Islet of Langerhans (tissue), 1 donor: ENCODE measurements at regions not wholly inside any gene's neighbourhood (a gene's known extent, or its start where the extent isn't known, plus 50 kb on each side); places are given as distances from the start of the nearest gene placed in this dataset.
A peak's percentile ranks its signal among the peaks of the same experiment; 100 is the strongest.
"Not testable (repeated sequence)": the region's sequence is repeated elsewhere in the genome, so short reads cannot be mapped to it uniquely, and the experiment has no call there.

Experiments
- FAIRE-seq: peaks from one replicate; lab custom pipeline; 2011; peaks lifted over from hg19 to GRCh38; lab: Jason Lieb, UNC

DNA sequence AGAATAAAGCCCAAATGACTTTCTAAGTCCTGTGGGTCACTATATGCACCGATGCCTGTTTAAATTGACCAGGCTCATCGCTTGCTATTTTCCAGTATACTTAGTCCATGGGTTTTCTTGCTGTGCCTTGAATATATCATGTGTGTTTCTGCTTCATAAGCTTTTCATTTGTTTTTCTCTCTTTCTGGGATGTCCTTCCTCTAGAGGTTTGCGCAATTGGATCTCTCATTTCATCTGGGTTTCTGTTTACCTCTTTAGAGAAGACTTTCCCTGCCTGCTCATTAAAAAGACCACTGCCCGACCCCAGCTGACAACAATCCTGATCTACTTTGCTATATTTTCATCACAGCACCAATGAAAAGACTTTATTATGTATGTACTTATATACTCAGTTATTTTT, 150.9 kb upstream of the CYRIA start:
- FAIRE-seq: no peak

DNA sequence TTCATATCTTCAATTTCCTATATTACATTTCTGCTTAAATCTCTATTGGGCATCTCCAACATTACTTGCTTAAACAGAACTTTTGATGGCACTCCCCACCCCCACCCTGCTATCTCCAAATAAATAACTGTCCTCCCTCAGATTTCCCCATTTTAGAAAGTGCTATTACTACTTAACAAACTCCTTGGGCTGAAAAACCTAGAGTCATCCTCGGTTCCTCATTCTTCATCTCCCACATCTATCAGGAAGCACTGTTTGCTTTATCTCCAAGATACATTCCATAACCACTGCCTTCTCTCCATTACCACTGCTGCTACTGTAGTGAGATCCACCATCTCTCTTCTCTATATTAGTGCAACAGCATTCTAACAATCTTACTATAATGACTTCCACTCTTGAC, 150.4 kb upstream of the CYRIA start:
- FAIRE-seq: no peak

DNA sequence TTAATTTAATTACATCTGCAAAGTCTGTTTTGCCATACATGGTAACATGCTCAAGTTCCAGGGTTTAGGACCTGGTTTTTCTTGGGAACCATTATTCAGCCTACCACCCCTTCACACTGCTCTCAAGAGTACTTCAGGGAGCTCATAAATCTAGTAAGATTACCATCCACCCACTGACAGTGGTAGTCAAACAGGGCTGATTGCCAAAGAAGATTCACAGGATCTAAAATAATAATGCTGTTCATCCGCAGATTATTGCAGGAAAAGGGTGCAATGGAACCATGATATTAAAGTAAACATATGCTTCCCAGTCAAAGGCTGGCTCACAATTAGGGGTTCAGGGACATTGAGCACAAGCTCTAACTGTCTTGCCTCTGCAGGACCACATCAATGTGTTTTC, 148.0 kb upstream of the CYRIA start:
- FAIRE-seq: no peak

DNA sequence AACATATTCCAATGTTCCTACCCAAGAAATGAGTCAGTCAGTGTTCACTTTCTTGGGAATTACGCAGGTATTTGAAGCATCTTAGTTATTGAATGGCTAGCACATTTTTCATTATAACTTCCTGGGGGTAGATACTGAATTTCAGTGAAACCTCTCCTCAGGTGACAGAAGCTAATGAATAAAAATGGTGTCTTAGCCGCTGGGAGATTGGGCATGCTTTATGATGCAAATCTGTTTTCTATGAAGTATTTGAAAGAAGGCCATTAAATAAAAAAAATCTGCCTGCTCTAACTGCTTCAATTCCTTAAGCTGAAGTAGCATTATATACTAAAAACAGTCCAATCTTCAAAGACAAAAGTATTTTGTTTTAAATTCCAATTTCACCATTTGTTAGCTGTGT, 132.8 kb upstream of the CYRIA start:
- no peak for FAIRE-seq

DNA sequence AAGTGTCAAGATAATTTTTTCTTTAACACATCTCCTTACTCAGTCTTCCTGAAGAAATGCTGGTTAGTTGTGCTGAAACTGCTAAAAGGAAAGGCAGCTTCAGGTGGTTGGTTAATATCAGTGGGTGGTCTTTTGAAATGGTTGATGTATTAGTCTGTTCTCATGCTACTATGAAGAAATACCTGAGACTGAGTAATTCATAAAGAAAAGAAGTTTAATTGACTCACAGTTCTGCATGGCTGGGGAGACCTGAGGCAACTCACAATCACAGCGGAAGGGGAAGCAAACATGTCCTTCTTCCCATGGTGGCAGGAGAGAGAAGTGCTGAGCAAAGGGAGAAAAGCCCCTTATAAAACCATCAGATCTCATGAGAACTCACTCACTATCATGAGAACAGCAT, 125.9 kb upstream of the CYRIA start:
- FAIRE-seq: no peak

DNA sequence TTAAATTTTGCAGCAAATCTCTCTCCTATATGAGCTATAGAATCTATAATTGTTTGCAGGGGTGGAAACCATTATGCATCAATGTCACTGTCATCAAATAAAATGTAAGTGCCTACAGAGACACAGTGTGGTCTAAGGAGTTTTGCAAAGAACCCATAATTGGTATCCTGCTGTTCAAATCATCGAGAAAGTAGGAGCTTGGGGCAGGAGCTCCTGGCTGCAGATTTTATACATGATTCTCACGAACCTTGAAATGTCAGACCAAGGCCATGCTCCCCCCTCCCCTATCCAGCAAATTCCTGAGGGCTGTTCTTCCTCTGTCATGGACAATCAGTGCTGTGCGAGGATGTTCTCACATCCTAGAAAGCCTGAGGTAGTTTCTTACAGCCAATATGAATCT, 119.5 kb upstream of the CYRIA start:
- FAIRE-seq: no peak

DNA sequence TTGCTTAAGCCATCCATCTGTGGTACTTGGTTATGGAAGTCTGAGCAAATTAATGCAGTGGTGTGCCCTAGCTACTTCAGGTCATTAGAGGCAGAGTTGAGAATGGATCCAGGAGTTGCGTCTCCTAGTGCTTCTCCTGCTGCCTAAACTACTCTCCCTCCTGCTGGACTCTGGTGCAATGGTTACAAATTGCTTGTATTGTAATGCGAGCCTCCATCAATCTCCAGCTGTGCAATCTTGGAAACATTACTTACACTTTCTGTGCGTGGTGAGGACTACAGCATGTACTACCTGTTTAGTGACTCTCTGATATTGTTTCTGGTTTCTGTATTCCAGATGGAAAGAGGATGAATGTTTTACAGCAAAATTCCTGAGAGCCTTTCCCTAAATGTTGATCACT, 119.0 kb upstream of the CYRIA start:
- no peak for FAIRE-seq

DNA sequence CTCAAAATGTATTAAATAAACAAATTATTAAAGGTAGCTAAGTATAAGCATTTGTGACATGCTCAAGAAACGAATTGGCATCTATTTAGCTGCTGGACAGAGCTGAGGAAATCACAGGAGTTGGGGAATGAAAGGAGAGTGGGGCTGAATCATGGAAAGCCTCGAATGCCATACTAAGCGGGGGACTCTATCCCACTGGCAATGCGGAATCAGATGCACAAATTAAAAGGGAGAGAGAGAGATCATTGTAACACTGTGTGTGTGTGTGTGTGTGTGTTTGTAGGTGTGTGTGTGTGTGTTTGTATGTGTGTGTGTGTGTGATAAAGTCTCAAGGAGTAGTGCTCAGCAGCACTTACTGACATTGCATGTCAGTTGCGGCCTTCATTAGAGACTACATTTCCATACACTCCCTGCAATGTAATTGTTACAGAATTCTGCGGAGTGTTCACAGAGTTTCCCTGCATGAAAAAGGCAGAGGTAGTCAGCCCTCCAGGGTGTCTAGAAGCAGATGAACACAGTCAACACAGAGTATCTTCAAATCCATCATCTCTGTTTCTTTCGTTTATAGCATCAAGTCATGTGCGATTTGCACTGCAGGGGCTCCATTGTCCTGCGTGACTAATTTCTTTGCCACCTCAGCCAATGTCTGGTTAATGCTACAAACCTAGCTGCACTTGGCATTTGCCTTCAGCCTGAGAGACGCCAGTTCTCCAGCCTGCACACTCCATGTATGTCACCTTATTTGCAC, 111.7 kb upstream of the CYRIA start:
- FAIRE-seq: no peak

DNA sequence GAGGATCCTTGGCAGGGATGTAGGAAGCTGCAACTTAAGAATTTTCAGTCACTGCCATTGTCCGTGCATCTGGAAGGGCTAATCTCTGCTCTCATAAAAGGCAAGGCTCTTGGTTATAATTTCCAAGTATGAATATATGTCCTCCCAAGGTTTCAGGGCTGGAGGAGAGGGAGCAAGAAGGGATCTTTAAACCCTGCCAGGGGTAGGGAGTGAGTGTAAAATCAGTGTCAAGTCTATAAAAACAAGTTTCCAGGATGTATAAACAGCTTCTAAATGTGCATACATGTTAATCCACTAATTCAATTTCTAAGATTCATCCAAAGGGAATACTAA, 110.2 kb upstream of the CYRIA start:
- no peak for FAIRE-seq

DNA sequence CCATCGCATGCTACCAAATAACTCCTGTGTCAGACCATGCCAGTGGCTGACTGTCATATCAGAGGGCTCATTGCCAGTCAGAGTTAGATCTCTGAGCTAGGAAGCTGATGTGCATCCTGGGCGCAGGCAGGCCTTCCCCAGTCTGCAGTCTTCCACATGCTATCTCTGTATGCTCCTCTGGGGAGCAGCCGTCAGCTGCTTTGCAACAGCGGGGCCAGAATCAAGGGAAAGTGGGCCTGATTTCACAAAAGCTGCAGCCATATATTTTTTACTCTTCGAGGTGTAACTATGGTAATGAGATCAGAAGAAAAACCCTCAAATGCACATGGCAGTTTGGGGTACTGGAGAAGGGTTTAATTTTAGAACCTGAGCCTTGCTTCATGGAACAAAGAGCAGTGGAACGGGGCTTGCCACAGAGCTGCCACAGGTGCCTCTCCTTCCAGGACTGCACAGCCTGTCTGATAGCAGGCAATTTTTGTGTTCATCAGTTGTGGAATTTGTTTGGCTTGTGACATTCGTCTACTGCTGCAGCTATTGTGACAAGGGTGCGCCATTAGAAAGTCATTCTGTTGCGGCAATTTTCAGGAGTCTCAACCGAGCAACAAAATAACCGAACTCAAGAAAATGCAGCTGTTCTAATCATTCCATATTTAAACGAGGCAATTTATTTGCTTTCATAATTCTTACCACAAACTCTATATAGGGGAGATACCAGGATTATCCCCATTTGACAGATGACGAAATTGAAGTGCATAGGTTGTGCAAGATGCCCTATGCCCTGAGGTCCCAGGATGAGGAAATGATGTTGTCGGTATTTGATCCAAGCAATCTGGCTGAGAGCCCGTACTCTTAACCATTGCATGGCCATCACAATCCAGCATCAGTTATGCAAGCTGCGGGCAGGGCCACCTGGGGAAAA, 109.6 kb upstream of the CYRIA start:
- FAIRE-seq: no peak

DNA sequence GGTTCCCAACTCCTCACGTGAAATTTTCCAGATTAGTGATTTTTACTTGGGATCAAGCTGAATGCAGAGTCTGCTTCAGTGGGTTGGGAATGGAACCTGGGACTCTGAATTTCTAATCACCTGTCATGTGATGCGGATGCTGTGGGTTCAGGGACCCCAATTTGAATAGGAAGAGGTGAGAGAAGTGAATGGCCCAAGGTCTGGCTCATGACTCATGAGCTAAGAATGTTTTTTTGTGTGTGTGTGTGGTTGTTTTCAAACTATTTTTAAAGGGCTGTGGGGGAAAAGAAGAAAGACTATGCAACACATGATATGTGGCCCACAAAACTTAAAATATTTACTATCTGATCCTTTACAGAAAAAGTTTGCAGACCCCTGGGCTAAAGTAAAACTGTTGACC, 108.5 kb upstream of the CYRIA start:
- FAIRE-seq: no peak

DNA sequence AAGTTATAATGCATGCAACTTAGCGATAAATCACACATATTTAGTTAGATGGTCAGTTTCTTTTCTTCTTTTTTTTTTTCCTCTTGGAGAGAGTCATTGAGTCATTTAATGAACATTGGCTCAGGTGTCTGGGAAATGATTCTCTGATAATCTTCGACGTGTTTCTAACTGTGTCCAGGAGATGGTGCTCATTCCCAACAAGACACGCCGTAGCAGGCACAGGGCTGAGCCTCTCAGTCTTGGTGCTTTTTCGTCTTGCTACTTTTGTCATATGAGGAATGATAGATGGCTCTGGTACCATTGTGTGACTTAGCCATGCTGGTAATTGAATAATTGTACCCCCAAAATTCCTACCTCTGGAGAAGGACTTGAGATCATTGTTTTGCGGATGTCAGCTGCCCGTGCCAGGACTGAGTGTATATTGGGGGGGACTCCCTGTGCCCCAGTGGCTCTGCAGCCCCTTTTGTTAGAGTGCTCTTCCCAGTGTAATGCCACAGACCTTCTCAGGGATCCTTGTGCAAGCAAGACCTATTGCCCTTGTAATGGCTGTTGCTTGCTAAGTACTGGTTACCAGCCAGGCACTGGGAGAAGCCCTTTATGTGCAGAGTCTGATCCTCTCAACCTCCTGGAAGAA, 107.6 kb upstream of the CYRIA start:
- FAIRE-seq: peak; percentile 98

DNA sequence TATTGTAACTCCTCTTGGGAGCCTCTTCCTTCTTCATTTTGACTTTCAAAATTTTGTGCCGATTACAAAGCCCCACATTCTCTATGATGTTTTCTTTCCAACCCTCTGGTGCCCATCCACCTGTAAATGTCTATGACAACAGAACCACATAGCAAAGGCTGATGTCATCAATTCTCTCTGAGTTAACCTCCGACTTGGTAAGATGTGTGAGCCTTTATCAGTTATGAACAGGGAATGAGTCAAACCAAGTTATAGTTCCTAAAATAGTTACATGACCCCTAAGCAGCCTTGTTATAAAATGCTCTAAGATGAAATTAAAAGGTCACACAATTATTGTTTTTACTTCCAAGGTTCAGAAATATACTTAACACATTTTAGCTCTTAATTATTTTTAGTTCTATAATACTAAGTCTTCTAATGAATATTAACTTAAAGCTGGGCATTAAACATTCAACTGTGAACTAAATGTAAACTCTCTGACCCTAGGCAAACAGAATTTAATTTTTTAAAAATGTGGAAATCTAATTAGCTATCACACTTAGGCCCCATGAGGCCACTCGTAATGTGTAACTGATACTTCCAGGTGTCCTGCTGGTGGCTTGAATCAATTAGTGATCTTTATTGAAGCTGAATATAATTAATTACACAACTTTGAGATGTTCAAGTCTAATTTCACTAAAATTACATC, 102.3 kb upstream of the CYRIA start:
- no peak for FAIRE-seq

DNA sequence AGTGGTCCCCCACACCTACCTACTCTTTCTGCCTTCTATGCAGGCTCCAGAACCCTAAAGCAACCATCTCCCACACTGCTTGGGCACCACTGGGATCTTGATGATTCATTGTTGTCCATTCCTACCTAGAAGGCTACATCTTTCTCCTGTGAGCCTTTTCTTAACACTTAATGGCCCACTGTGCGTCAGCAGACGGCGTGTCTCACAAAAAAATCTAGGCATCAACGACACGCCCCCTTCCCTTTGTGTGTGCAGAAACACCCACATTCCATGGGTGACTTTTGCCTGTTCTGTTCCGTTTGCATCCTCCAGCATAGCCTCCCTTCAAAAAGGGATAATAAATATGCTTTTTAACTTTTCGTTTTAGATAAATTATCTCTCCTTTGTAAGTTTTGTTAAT, 99.7 kb upstream of the CYRIA start:
- FAIRE-seq: no peak

DNA sequence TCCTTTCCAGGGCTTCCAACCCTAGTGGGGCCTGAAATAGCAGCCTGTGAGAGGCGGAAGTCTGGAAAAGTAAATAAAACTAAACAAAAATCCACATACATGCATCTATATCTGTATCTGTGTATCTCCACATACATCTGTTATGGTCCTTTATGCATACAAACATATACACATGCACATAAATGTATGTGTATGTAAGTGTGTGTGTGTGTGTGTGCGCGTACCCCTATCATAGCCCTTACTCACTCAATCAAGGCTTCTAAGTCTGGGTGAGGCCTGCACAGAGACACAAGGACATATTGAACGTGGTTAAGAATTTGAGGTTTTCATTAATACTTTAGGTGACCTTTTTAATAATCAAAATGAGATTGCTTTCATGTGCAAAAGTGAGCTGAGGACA, 98.9 kb upstream of the CYRIA start:
- no peak for FAIRE-seq

DNA sequence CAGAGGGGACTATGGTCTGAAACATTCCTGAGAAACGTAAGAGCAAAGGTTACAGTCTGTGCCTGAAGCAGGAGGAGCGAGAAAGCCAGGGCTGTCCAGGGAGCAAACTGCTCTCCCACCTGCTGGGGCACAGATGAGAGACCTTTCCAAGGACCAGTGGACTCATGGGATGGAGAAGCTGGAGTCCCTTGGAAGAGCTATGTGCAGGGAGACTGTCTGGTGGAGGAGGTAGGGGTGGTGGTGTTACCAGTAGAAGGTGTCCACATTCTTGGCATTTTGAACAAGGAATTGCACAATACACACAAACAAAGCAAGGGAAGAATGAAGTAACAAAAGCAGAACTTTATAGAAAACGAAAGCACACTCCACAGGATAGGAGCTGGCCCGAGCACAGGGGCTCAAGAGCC, 97.9 kb upstream of the CYRIA start:
- FAIRE-seq: no peak

DNA sequence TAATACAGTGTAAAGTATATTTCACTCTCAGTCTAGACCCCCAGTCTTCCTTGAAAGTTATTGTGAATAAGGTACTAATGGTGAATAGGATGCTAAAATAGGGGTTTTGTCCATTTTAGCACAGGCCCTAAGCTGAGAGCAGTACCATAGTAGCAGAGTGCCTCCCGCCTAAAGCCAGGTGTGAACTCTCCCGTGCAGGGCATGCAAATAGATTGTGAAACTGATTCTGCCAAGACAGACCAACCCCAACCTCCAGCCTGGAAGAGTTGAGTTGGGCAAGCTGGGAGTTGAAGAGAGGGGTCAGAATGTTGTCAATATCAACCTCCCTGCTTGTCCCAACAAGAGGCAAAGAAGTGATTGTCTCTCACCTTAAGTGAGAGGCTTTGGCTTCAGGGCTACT, 97.4 kb upstream of the CYRIA start:
- FAIRE-seq: no peak

DNA sequence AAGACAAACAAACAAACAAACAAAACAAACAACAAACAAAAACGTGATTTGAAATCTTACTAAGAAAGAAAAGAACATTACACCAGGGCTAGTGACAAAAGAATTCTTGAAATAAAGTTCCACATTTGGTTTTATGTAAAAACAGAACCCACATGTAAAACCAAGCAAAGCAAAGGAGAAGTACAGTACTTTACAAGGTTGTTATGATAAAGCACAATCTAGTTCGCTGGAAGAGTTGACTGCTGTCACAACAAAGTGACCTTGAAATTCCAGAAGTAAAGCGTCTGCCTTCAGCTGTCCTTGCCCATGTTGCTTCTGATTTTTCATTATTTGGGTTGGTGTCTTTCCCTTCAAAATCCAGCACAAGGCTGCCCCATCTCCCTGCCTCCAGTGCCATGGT, 94.8 kb upstream of the CYRIA start:
- FAIRE-seq: no peak

DNA sequence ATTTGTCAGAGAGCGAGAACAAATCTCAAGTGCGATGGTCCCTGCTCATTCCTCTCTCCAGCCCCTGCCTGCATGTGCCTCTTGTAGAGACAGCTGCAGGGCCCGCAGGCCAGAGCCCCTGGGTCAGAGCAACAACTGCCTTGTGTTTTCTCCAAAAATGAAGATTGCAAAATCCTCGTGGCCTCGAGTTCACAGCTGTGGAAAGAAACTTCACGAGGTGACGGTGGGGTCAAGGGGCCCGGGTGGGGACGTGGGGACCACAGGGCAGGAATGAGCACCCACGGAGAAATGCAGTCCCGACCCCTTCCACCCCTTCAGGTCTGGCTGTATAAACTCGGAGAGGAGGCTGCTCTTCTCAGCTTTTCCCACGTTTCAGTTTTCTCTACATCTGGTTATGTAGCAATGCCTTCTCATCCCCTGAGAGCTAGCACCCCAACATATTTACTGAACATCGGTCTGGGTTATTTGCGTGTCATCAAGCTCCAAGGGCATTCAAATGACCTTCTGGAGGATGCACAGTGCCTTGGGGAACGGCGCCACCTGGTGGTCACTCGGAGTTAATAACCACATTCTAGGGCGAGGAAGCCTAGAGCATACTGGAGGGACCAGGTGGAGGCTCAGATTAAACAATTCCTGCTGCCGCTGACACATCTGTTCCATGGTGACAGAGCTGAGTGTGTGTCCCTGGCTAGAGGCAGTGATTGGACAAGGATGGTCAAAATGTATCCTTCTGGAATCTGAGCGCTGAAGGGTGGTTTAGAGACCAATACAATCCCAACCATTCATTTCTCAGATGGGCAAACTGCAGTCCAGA, 91.4 kb upstream of the CYRIA start:
- peak; percentile 62 for FAIRE-seq

DNA sequence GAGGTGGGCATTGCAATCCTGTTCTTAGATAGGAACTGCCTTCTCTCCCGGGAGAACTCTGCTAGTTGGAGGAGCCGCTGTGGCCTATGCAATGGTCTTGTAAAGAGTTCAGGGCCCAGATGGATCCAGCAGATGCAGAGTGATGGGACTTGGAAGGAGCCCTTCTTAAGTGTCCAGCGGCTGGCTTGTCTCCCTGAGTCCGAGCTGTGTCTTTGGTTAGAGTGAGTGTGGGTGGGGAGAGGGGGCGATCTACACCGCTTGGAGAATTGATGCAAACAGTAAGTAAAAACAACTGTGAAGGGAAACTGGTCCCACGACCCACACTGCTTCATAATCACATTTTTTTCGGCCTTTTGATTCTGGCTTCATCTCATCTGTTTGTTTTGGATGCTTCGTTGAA, 89.8 kb upstream of the CYRIA start:
- no peak for FAIRE-seq

DNA sequence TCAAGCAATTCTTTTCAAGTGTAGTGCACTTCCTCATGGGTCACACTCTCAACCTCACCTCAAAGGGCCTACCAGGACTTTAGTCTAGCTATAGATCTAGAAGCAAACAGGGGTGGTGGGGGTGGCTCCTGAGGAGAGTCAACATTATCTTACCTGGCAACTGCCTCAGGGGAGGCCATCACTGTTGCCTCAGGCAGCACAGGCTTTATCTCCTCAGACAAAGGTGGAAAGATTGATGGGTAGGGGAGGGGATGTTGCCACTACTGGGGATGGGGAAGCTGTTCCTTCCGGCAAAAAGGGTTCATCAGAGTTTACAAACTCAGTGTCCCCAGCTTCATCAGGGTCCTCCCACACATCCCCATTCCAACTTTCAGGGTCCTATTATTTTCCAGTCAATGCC, 87.4 kb upstream of the CYRIA start:
- not testable (repeated sequence) for FAIRE-seq

DNA sequence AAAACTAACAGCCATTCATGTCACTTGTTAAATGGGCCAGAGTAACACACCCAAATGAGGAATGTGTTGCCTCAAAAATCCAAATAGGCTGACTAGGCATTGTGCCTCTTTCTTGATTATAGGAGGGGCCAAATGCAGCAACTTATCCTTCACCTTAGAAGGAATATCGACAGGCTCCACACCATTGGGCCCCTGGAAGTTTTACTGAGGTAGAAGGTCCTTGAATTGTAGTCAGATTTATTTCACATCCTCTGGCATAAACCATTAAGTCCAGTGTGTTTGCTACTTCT, 85.2 kb upstream of the CYRIA start:
- FAIRE-seq: not testable (repeated sequence)
